GDM1 (cell line): ENCODE measurements at regions not wholly inside any gene's neighbourhood (a gene's known extent, or its start where the extent isn't known, plus 50 kb on each side); places are given as distances from the start of the nearest gene placed in this dataset.
"Not testable (repeated sequence)": the region's sequence is repeated elsewhere in the genome, so short reads cannot be mapped to it uniquely, and the experiment has no call there.

Experiments
- DNase-seq: peaks from one replicate; lab custom pipeline; 2025; lab: John Stamatoyannopoulos, UW

DNA sequence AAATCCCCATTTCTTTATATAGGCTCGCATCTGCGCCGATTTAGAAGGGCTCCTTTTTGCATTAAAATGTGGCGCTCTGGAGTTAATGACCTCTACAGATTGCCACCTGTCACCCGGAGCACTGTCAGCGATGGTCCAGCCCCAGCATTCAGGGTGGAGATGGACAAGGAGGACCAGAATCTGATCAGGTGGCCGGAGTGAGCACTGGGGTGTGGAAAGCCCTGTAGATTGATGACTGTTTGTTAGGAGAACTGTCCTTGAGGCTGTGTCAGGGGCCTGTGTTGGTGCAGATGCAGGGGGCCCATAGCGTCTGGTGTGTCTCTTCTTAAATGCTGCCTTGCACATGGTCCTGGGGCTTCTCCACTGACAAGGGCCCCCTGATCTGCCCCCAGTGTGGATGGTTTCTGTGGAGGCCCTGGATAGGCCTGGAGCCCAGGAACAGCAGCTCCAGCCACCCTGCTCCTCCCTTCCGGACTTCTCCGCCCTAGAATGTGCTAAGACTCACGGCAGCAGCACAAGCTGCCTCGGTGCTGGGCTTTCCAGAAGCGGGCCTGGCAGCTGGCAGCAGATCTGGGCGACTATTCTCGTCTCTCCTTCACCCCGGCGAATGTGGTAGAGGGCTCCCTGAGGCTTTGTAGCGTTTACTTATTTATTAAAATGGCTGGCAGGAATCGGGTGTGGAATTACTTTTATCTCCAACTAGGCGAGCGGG is 1333.3 kb downstream of the BRD1 start:
- DNase-seq: no peak

DNA sequence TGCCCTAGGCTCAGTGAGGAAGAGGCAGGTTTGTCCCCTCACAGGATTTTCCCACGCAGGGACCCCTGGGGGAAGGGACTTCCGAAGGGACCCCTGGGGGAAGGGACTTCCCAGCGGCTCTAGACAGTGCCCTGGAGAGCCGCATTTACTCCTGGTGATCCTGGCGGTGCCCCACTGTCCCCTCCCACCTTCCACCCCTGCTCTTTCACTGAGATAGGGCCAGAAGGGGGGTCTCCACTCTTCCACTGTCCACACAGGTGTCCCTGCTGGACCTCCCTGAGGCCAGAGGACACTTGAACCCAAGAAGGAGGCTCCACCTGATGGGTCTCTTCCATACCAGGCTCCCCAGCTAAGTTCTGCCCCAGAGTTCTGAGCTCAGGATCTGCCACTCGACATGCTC is 1333.9 kb downstream of the BRD1 start:
- DNase-seq: no peak

DNA sequence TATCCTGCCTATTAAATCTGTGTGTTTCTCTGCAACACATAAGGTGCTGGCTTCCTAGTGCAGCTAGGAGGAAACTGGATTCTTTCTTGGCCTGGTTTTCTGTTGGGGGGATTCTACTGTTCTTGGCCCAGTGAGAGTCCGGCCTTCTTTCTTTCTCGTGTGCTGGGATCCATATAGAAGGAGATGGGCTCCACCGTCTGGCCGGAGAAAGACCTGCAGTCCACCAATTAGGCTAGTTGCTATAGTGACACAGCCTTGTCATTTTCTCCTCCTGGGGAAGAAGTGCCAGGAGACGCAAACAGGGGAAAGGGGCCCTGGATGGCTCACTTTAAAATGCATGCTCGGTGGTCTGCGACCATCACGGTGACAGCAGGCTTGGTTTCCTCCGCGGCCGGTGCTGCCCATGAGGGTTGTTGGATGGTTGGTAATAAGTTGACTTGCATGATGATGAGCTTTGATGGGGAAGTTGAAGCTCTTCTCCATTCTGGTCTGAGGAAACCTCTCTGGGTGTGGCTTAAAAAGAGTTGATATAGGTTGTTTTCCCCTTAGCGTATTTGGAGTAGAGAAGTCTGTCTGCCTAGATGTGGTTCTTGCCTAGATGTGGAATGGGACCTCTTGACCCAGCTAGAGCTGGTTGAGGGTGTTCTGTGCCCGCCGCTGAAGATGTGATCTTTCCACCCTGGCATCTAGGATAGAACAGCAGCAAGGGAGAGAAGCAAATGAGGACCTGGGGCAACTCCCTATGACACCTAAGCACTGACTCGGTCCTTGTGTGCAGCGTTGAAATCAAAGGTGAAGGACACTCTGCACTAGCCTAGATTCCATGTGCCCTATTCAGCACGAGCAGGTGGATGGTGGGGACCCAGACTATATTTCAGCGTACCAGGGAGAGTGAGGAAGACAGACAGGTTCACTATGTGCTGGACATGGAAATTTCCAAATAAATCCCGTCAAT is 1335.0 kb downstream of the BRD1 start:
- DNase-seq: peak; percentile 42

DNA sequence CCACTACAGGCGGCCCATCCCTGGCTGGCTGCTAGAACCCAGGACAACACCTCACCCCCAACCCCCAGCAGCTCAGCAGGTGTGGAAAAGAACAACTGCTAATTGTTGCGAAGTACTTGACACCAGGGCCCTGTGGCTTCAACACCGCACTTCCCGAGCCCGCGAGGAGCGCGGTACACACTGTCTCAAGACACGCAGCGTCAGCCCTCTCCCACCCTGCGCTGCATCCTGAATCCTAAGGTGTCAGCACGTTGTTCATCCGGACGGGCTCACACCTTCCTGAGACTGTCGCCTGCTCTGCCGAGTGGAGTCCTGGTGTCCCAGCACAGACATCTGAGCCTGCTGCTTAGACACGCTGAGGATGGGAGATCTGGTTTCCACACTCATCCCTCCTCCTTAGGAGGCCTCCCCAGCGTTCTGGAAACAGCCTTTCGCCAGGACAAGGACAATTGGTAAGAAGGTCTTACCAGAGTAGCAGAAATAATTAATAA is 1336.2 kb downstream of the BRD1 start:
- no peak for DNase-seq

DNA sequence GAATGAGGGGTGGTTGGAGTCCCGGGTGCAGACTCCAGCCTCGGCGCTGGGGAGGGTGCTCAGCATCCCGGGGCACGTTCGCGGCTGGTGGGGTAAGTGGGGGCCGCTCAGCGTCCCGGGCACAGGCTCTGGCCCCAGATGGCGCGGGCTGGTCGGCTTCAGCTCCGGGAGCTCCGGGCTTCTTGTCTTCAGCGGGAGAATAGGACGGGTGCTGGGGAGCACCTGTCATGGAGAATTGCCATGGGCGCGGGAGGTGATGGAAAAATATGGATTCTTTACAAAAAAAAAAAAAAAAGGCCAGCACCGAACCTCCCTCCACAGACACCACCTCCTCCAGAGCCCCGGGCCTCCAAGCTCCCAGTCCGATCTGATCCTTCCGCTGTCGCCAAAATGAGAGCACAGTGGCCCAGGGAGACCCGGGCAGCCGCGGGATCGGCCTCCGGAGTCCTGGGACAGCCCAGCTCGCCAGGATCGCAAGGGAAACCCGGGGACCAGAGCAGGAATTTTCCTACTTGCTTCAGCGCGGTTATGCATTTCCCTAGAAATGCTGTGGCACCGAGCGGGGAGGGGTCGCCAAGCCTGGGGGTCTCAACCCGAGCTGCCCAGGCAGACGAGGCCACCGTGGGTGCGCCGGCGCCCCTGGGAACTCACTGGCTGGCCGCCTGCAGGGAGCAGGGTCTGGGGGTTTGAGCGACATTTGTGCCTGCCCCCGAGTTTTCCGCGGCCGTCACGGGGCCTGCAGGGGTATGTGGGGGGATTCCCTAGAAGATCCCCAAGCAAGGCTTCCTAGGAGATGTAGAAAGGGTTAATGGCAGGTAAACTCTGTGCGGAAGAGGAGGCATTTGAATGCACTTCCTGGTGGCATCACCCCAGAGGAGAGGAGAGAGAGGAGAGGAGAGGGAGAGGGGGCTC is 1336.9 kb downstream of the BRD1 start:
- no peak for DNase-seq

DNA sequence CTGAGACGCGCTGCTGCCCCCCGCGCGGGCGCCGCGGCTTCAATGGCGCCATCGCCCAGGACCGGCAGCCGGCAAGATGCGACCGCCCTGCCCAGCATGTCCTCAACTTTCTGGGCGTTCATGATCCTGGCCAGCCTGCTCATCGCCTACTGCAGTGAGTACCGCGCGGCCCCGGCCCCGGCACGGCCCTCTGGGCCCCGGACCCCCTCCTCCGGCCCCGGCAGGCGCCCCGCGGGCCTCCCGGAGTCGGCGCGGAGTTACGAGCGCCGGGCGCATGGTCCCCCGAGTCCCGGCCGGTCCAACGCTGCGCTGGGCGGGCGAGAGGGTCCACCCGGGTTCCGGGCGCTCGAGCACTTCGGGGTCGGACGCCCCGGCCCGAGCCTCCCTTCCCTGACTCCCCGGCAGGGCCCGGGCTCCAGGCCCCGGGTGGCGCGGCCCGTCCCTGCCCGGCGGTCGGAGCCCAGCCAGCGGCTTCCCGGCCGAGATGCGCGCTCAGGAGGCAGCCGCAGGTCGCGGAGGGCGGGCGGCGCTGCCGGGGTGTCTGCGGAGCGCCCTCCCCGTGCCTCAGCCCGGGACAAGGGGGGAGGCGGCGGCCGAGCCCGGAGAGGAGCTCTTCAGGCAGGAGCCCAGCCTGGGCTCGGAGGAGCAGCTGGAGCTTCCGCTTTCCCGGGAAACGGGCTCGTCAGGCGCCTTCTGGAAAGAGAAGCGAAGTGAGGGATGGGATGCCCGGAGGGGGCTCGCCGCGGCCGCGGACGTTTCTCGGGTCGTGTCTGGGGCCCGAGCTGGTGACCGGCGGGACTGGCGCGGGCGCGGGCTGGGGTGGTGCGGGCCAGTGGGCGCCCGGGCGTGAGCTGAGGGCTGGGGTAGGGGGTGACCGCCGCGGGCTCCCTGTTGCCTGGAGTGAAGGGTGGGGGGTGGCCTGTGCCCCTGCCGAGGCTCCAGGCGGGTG is 1337.8 kb downstream of the BRD1 start:
- no peak for DNase-seq

DNA sequence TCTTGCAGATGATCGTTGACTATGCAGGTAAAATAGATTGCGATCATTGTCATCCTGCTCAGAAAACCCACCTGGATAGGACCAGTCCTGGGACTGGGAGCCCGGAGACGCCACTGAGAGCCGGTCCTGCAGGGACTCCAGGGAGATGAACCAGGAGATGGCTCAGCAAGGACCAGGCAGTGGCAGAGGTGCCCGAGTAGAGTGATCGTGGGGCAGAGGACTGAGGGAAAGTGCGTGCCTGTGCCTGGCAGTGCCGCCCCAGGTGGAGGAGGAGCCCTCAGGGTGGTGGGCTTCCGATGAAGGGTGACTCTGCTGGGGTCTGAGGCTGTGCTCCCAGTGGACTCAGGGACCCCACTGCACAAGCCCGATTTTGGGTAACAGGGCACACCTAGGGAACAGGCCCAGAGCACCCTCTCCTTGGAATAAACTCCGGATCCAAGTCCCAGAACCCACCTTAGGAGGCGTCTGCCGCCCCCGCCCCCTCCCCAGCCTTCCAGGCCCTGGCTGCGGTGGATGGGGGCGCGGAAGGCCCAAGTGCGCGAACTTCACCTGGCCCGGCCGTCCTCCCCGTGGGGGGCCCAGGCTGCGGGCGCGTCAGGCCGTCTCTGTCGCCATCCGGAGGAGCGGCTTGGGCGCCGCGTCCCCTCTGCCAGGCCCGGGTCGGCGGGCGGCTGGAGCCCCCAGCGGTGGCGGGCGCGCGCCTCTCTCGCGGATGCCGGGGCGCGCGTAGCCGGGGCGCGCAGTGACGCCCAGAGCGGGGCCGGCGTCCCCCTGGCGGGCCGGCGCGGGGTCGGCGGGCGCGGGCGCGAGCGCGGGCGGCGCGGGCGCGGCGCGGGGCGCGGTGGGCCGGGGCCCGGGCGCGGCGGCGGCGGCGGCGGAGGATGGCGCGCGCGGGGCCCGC is 1338.8 kb downstream of the BRD1 start:
- no peak for DNase-seq

DNA sequence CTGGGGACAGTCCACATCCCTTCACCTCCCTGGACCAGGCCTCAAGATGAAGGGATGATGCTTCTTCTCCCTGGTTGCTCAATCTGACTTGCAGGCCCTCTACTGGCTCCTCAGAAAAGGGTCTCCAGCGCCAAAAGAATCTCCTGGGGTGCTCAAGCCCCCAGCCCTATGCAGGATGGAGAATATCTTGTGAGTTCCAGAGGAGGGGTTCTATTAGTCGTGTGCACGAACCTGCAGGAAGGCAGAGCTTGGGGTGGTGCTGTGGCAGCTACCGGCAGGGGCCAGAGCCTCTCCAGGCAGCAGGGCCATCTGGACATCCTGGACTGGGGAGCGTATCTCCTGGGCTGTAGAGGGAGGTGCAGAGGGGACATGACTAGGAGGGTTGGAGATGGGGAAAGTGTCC is 1339.5 kb downstream of the BRD1 start:
- DNase-seq: no peak

DNA sequence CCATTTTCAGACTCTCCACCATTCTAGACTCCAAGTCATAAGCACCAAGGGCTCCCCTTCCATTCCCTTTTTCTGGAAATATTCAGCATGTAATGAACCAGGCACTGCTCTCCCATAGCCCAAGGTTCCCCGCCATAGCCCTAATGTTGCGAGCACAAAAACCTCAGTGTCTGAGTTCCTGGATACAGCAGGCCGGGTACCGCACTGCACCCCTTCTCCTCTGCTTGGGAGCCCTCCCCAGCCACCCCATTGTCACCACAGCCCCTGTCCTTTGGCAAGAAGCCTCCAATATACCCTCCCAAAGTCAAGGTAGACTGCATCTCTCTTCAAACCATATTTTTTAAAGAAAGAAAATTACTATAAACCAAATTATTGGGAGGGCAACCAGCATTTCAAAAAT is 1341.1 kb downstream of the BRD1 start:
- DNase-seq: no peak

DNA sequence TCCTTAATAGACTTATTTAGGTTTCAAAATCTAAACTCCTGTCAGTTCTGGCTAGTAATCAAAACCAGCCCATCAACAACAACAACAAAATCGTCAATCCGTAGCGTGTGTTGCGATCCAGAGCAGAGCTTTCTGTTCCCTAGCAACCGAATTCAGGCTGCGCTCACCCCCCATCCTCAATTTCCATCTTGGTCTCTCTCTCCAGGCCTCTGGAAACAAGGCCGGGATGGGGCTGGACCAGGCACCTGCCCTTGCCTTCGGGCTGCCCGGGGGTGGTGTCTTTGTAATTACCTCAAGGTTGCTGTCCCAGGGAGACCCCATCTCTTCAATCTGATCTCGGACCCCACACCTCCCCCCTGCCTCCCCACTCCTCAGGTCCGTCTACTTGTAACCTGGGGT is 1341.5 kb downstream of the BRD1 start:
- no peak for DNase-seq

DNA sequence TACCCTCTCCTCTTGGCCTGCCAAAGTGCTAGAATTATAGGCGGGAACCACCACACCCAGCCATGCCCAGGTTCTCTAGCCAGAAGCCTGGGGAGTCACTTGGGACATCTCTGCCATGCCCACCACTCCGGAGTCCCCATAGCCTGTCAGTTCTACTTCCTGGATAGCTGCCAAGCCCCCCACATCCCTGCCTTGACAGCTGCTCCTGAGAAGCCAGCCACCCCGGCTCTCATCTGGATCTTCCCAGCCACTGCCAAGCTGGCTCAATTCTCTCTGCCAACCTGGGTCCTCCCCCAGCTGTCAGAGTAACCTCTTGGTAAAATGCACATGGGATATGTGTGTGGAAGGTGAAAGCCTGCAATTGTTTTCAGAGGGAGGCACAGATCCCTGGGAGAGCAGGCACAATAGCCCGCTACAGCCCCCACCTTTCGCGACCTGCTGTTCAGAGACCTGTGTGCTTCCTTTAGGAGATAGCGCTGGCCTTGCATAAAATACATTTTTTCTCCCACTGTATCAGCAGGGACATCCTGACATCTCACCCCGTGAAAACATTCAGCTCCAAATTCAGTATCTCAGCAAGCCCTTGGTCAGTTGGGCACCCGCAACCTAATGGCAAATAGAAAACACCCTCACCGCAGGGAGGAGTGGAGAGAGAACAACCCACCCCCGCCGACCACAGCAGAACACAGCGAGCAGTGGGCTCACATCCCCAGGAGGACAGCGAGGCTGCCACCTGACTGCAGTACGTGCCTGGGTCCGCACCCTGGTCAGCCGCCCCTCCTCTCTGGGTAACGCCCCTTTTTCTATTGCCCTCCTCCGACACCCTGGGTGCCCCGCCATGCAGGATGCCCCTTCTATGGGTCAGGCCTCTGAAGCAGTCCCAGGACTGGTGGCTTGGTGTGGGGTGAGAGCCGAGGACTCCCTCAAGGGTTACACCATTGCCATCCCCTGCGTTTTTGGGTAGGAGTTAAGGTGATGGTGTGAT is 1342.2 kb downstream of the BRD1 start:
- DNase-seq: no peak

DNA sequence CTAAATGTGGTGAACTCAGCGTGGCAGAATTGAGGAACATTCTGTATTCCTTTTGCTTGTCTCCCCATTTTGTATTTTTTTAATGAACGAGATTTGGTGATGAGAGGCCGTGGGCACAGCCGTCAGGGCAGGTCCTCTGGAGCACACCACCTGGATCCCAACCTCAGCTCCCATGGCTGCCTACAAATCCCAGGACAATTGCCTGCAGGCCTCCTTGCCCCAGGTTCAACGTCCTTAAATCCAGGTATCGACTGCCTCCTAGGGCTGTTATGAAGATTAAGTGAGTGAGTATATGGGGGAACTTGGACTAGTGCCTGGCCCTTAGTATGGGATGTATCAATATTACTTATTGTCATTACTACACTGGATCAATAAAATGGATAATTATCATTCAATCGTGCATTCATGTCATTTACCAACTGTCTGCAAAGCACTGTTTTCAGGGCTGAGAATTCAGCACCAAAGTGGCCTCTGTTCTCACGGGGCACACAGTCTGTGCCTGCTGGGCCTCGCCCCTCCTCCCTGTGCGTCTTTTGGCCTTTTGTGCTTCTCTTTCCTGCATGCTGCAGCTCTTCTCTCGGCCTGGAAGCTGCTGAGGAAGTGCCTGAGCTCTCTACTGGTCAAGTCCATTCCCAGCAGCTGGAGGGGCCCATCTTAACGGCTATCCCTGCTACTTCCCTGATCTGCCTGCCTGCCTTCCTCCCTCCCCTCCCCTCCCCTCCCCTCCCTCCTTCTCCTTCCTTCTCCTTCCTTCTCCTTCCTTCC is 1343.7 kb downstream of the BRD1 start:
- DNase-seq: no peak

DNA sequence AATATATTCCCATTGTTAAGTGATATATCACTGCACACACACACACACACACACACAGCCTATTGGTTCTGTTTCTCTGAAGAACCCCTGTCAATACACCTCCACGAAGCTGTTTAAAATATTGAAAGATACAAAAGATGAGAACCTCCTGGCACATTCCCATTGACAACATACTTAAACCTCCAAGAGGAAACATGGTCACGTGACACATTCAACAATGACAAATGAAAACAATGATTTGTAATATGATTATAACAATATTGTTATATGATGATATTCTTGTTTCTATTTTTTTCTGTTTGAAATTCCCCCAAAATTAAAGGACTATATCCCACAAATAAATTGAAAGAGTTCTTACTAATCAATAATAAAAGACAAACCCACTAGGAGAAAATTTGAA is 1344.9 kb downstream of the BRD1 start:
- no peak for DNase-seq

DNA sequence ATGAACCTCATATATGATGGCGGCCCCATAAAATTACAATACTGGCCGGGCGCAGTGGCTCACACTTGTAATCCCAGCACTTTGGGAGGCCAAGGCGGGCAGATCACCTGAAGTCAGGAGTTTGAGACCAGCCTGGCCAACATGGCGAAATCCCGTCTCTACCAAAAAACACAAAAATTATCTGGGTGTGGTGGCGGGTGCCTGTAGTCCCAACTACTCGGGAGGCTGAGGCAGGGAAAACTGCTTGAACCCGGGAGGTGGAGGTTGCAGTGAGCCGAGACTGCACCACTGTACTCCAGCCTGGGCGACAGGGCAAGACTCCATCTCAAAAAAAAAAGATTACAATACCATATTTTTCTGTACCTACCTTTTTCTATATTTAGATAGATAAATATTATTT is 1345.5 kb downstream of the BRD1 start:
- DNase-seq: not testable (repeated sequence)

DNA sequence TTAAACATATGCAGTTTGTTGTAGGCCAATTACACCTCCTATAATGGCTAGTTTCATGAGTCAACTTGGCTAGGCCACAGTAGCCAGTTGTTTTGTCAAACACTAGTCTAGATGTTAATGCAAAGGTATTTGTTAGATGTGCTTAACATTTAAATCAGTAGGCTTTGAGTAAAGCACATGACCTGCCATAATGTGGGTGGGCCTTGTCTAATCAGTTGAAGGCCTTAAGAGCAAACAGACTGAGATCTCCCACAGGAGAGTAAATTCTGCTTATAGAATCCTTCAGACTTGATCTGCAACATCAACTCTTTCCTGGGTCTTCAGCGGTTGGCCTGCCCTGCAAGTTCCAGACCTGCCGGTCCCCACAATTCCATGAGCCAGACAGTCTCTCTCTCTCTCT is 1345.9 kb downstream of the BRD1 start:
- DNase-seq: no peak

DNA sequence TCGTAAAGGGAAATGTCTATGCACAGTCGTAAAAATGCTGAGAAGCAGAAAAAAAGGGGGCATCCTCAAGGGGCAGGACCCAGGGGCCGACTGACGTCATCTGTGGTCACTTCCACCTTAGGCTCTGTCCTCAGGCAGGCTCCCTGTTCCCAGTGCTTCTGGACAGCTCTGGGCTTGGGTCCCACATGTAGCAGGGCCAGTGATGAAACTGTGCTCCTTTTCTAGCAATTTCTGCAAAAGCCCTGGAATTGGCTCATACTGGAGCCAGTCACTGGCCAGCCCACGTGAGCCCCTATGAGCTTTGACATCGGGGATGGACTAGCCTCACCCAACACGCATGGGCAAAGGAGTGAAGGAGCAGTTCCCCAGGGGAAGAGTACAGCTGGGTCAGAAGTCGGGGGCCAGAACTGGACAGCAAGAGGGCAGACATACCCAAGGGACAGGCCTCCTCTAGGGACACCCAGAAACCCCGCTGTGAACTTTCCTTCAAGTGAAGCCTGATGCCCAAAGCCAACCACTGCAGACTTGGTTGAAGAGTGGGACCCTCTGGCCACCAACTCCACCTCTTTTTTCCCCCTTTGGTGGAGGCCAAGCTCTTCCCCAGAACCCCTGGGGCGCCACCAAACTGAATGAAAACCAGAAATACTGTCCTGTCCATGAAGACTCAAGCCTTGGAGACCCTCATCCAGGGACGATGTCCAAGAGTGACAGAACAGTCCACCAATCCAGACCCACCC is 1349.0 kb downstream of the BRD1 start:
- DNase-seq: no peak

DNA sequence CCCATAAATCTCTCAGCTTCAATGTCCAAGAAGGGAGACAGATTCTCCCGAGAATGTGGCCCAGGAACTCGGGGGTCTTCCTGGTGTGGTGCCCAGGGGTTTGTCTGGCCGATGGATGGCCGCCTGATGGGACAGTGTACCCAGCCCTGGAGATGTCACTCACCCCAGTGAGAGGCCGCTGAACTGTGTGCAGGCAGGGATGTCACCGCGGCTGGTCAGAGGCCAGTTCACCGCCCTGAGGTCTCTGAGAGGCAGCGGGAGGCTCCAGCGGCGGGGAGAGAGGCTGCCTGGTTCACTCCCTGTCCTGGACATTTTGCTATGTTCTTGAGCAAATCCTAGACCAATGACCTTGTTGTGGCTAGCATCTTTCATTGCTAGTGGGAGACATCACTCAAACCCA is 1349.5 kb downstream of the BRD1 start:
- no peak for DNase-seq
